ENCODE measurements at regions not wholly inside any gene's neighbourhood (a gene's known extent, or its start where the extent isn't known, plus 50 kb on each side); places are given as distances from the start of the nearest gene placed in this dataset.

DNA sequence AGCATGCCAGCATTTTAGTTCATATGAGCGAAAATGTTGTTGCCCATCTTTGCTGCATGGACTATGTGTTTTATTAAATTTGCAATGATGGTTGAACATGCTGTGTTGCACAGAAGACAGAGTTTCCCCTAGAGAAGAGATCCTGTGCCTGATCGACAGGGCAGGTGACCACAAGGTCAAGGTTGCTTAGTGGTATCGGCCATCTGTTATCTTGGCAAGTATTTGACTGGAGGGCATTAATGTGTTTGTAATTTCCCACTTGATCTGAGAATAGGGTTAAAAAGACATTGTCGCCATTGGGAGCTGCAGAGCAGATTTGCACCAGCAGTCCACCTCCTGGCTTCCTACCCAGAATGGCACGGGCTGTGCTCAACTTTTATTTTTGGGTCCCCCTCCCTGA lies 1523.6 kb upstream of the WWC1 start:
- no peak for DNase-seq (ENCODE audit: low read depth)
- no peak overlapping the region for H3K4me3 ChIP-seq (ENCODE audit: control insufficient read depth, low read depth, low read length)
- TF ChIP-seq, protein P1, sequence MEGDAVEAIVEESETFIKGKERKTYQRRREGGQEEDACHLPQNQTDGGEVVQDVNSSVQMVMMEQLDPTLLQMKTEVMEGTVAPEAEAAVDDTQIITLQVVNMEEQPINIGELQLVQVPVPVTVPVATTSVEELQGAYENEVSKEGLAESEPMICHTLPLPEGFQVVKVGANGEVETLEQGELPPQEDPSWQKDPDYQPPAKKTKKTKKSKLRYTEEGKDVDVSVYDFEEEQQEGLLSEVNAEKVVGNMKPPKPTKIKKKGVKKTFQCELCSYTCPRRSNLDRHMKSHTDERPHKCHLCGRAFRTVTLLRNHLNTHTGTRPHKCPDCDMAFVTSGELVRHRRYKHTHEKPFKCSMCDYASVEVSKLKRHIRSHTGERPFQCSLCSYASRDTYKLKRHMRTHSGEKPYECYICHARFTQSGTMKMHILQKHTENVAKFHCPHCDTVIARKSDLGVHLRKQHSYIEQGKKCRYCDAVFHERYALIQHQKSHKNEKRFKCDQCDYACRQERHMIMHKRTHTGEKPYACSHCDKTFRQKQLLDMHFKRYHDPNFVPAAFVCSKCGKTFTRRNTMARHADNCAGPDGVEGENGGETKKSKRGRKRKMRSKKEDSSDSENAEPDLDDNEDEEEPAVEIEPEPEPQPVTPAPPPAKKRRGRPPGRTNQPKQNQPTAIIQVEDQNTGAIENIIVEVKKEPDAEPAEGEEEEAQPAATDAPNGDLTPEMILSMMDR (conservative IDR thresholded peaks at IDR 0.05; ENCODE audit: control insufficient read depth, insufficient read depth, low read depth, low read length), result no peak

DNA sequence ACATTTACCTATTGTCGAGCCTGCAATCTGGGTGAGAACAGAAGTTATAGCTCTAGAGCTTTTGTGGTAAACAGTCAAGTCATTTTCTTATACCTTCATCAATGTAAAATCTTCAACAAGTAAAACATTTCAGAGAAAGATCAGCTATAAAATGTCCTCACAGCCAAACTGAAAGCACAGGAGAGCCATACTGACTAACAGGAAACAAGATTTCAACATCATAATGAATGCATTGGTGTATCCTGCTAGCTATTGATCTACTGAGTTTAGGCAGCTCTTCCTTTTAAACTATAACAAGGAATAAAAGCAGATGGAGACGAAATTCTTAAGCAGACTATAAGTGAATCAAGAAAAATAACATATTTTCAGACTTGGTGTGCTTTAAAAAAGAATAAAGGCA lies 1522.9 kb upstream of the WWC1 start:
- TF ChIP-seq, protein P1 (conservative IDR thresholded peaks at IDR 0.05; ENCODE audit: control insufficient read depth, insufficient read depth, low read depth, low read length), result no peak
- H3K4me3 ChIP-seq (ENCODE audit: control insufficient read depth, low read depth, low read length), result no peak overlapping the region
- DNase-seq (ENCODE audit: low read depth), result peak; percentile 62

DNA sequence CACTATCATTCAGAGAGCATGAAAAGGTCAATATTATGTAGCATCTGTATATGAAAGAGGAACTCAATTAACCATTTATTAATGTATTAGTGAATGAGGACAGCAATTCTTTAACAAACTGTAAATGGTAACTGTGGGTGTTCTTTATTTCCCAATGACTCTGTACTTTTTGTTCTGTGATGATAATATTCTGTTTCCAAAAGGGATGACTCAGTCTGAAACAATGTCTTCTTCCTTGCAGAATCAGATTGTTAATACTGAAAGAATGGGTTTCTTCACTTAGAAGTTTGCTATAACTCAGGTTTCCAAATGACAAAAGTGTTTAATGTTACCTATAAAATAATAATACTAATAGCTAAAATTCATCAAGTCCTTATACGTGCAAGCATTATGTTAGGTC lies 1518.7 kb upstream of the WWC1 start:
- peak; percentile 85 for DNase-seq (ENCODE audit: low read depth)
- TF ChIP-seq, protein P1 (conservative IDR thresholded peaks at IDR 0.05; ENCODE audit: control insufficient read depth, insufficient read depth, low read depth, low read length), result no peak
- no peak overlapping the region for H3K4me3 ChIP-seq (ENCODE audit: control insufficient read depth, low read depth, low read length)

DNA sequence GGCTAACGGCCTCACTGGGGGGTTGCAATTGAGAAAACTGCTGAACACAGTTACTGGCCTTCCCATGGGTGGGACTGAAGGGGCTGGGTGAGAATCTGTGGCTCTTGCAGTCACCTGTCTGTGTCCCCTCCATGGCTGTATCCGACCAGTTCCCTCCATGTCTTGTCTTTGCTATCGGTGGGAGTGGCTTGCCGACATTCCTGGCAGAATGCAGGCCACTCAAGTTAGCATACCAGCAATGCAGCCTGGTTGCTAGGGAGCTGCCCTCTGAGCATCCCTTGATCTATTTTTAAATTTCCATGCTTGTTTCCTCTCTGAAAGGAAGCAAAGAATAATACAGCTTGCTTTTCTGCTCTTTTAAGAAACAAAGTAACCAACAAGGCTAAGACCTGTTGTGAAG lies 1509.7 kb upstream of the WWC1 start:
- TF ChIP-seq, protein P1 (conservative IDR thresholded peaks at IDR 0.05; ENCODE audit: control insufficient read depth, insufficient read depth, low read depth, low read length), result no peak
- no peak for DNase-seq (ENCODE audit: low read depth)
- no peak overlapping the region for H3K4me3 ChIP-seq (ENCODE audit: control insufficient read depth, low read depth, low read length)

DNA sequence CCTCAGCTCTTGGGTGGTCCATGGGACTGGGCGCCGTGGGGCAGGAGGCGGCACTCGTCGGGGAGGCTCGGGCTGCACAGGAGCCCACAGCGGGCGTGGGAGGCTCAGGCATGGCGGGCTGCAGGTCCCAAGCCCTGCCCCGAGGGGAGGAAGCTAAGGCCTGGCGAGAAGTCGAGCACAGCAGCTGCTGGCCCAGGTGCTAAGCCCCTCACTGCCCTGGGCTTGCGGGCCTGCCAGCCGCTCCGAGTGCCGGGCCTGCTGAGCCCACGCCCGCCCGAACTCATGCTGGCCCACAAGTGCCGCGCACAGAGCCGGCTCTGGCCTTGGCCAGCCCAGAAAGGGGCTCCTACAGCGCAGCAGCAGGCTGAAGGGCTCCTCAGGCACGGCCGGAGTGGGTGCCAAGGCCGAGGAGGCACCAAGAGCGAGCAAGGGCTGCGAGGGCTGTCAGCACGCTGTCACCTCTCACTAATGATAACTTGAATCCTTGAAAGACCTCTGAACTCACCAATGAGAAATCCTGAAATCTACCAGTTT lies 1506.8 kb upstream of the WWC1 start:
- DNase-seq (ENCODE audit: low read depth), result no peak

DNA sequence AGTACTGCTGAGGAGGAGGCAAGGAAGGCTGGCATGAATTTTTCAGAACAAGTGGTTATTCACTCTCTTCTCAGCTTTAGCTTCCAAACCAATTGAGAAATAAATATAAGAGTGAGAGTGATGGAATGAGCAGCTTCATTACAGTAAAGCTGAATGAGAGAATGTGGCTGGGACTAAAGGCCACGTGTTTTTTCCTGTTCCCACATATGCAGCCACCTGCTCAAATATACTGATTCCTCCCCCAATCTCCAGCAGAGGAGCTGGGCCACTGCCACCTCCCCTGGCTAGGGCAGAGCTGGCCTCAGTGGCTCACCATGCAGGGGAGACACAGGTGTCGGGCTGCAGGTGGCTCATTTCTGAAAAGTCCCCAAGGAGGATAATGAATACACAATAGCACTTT lies 1505.3 kb upstream of the WWC1 start:
- TF ChIP-seq, protein P1 (conservative IDR thresholded peaks at IDR 0.05; ENCODE audit: control insufficient read depth, insufficient read depth, low read depth, low read length), result no peak
- no peak overlapping the region for H3K4me3 ChIP-seq (ENCODE audit: control insufficient read depth, low read depth, low read length)
- DNase-seq (ENCODE audit: low read depth), result no peak

More for the DNA sequence above, 1506.8 kb upstream of the WWC1 start:
- TF ChIP-seq, protein P1 (conservative IDR thresholded peaks at IDR 0.05; ENCODE audit: control insufficient read depth, insufficient read depth, low read depth, low read length), result no peak
- H3K4me3 ChIP-seq (ENCODE audit: control insufficient read depth, low read depth, low read length), result no peak overlapping the region

DNA sequence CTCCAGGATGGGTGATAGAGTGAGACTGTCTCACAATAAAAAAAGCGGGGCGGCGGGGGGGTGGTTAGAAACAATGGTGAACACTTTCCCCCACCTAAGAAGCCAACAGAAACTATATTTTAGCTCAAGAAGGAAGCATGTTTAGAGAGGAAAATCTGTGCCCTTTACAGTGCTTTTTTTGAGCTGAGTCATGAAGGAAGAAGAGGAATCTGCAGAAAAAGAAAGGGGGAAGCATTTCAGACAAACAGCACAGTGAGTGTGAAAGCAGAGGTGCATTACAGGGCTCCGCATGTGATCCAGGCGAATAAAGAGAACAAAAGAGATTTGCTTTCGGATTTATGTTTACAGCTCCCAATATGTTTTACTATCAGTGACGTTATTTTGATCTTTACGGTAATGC lies 1504.6 kb upstream of the WWC1 start:
- TF ChIP-seq, protein P1 (conservative IDR thresholded peaks at IDR 0.05; ENCODE audit: control insufficient read depth, insufficient read depth, low read depth, low read length), result no peak
- H3K4me3 ChIP-seq (ENCODE audit: control insufficient read depth, low read depth, low read length), result no peak overlapping the region
- DNase-seq (ENCODE audit: low read depth), result no peak
